ENCODE measurements at regions not wholly inside any gene's neighbourhood (a gene's known extent, or its start where the extent isn't known, plus 50 kb on each side); places are given as distances from the start of the nearest gene placed in this dataset.

- DNase-seq = no peak
Observed at GRCh38 chr14:29042551-29042950, 276.0 kb downstream of the FOXG1 start.

GRCh38 chr14:29043737-29044136 is 277.1 kb downstream of the FOXG1 start:
- no peak for DNase-seq

- no peak for DNase-seq
Observed at GRCh38 chr14:29045237-29045636, 278.6 kb downstream of the FOXG1 start.

GRCh38 chr14:29054119-29054518 is 287.5 kb downstream of the FOXG1 start:
- DNase-seq = no peak

DNA sequence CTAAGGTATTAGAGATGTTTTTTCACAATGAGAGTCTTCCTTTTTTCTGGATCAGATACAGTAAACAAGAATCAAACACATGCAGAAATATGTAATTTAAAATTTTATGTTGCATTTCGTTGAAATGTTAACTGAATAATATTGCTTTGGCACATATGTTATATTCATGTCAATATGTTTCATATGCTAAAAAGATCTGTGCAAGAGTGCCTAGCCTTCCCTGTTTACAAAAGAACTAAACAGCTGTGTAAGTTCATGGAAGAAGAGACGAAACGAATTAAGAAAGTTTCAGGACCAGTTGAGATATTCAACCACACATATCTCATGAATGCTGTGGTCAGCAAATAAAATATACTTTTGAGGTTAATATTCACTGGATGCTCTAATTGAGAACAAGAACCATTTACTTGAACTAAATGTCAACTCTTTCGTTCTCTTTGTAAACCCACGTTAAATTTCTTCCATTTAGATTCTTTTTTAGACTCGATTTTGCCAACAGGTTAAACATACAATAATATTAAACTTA is 289.5 kb downstream of the FOXG1 start:
- no peak for DNase-seq

- no peak for DNase-seq
Observed at GRCh38 chr14:29061702-29062101, 295.1 kb downstream of the FOXG1 start.

DNA sequence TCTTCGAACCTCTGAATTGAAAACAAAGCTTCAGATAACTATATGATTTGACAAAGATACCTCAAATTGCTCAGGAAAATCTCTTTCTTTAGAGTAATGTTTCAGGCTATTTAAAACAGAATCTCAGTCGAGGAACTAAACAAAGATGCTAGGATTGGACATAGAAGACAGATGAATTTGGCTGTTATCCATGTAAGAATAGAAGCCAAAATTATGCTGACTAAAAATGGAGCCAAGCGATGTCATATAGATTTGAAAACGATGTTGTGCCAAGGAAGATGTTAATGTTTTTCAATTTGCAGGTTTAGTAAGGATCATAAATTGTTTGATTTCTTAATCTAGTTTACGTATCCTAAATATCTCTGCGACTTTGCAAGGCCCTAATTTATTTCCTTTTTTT is 295.9 kb downstream of the FOXG1 start:
- no peak for DNase-seq

- no peak for DNase-seq
Observed at GRCh38 chr14:29062976-29063375, 296.4 kb downstream of the FOXG1 start.

DNA sequence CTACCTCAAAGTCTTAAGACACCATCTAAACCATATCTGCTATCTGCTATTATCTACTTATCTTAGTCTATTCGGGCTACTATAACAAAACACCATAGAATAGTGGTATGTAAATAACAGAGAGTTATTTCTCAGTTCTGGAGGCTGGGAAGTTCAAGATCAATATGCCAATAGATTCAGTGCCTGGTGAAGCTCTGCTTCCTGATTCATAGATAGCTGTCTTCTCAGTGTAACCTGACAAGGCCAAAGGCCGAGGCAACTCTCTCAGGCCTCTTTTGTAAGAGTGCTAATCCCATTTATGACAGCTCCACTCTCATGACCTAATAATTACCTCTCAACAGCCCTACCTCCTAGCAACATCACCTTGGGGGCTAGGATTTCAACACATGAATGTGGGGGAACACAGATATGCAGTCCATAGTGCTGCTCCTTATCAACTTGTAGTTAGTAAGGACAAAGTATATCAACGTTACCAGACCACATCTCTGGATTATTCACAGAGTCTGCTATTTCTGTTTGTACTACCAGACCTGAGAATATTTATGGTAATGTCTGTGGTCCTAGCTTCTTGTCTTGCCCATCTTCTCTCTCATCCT is 297.8 kb downstream of the FOXG1 start:
- DNase-seq = no peak

DNA sequence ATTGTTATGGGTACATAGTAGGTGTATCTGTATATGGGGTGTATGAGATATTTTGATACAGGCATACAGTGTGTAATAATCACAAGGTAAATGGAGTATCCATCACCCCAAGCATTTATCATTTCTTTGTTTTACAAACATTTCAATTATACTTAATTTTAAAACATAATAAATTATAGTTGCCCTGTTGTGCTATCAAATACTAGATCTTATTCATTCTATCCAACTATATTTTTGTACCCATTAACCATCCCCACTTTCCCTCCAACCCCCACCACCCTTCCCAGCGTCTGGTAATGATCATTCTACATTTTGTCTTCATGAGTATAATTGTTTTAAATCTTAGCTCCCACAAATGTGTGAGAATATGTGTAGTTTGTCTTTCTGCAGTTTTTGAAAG is 302.6 kb downstream of the FOXG1 start:
- DNase-seq = no peak

DNA sequence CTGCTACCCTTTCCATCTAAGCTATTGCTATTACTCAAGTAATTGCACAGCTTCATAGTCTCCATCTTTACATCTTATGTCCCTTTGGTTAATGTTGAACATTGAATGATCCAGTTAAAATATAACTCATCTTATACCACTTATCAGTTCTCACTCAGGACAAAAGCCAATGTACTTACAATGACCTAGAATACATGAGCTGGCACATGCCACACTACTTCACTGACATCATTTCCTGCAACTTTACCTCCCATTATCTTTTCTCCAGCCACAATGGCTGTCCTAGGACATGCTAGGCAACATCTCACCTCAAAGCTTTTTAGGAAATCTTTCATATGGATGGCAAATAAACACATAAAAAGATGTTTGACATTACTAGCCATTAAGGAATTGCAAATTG is 309.2 kb downstream of the FOXG1 start:
- DNase-seq = no peak

DNA sequence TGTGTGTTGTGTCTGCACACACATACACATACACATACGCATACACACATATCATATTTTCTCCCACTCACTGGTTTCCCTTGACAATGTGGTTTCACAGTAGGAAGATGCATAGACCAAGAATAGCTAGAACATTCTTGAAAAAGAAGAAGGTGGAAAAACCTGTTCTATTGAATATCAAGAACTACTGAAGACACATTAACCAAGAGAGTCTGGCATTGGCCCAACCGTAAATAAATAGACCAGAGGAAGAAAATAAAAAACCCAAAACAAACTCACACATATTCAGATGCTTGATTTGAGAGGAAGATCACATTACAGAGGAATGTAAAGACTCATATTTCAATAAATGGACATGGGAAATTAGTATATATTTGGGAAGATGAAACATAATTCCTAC is 311.3 kb downstream of the FOXG1 start:
- DNase-seq = no peak

DNA sequence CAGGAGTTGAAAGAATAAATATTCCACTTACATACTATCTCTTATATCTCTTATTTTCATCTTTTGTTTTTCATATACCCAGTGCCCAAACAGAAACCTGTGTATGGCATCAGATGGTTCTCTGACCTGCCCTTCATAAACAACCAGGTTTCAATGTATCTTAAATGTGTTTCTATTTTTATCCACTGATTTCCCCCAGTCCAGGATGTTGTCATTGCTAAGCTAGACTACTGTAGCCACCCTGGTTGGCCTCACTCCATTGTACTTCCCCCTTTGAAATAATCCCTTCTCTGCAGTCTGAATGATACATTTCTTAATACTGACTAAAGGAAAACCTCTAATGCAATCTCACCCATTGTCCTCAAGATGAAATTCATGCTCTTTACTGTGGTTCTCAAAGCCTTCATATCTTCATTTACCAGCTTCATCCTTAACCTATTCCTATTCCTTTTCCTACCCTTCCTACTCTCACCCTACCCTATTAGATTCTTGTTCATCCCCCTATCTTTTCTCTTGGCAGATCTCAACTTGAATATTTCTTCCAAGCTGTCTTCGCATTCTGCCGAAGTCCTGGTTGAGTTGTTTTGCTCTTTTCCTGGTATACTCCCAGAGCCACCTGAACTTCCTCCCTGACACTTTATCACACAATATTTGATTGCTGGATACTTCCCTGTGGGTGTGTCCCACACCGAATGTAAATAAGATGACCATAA is 312.4 kb downstream of the FOXG1 start:
- no peak for DNase-seq

DNA sequence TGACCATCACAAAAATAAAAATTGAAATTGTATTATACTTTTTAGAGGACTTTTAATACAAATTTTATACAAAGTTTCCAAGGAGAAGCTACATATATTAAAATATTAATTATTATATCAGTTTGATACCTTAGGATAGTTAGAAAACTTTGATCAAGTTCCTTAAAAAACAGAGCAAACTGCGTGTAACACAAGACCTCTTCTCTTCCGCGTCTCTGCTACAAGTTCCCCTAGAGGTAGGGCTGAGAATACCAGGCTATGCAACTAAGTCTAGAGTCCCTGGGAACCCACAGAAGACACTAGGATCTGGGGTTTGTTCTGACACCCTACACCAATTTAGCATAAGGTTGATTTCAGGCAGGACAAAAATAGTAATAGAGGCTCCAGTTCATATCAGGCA is 319.0 kb downstream of the FOXG1 start:
- DNase-seq = no peak

DNA sequence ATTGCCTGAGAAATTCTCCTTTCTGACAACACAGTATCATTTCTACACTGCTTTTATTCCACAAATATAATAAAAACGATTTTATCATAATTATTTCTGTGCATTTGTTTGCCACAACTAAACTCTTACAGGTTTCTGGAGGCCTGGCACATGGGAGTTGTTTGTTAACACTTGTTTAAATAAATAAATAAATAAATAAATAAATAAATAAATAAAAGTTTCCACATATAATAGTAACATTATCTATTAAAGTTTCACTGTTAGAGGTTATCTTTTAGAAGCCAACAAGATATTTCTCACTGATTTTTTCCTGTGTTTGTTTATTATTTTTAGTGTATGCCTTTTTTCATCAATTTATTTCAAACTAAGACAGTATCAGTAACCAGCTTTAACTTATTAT is 323.3 kb downstream of the FOXG1 start:
- no peak for DNase-seq

DNA sequence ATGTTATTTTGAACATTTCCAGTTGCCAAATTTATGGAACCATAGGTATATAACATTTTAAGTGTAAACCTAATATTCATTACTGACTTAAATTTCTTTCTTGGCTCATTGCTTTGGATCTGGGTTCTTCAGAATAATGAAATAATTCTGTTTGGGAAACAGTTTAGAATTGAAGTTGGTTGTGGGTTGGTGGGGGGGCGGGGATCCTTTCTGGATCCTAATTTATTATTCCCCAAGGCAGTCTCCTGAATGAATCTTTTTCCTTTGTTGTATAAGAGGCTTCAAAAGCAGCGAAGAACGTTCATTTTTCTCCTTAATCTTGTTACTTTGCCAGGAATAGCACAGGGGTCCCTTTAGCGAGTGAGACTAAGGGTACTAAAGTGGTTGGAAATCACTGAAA is 325.5 kb downstream of the FOXG1 start:
- no peak for DNase-seq

GRCh38 chr14:29097476-29097875 is 330.9 kb downstream of the FOXG1 start:
- no peak for DNase-seq

DNA sequence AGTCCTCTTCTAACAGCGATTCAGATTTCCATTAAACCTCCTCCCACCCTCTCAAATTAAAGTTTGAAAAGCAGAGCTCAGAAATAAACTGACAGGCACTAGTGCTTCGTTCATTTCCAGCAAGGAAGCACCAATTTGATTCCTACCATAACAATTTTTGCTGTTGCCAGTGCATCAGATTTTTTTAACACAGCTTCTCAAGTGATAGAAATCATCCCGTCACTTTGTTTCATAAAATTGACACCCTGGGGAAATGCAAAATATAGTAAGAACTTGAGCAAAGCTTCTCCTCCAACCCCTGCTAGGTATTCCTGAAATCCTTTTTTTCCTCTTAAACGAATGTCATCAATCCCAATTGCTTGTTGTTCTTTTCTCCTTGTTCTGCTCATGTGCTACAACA is 332.1 kb downstream of the FOXG1 start:
- DNase-seq = no peak

DNA sequence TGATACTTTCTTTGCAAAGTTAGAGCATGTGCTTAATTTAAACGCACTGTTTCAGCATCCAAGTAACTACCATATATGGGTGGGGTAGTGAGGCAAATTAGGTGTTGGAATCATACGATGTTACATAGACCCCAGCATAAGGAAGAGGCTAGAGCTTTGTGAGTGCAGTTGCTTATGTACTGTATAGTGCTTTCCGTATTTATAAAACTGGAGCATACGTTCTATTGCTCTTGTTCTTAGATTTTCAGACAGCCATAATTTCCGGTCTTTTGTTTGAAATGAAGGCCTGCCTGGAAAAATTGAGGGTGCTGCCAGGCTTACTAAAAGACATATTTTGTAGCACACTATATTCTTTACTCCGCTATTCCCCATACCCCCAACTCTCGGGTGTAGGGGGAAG is 335.7 kb downstream of the FOXG1 start:
- DNase-seq = no peak

- no peak for DNase-seq
Observed at GRCh38 chr14:29102996-29103395, 336.4 kb downstream of the FOXG1 start.

DNA sequence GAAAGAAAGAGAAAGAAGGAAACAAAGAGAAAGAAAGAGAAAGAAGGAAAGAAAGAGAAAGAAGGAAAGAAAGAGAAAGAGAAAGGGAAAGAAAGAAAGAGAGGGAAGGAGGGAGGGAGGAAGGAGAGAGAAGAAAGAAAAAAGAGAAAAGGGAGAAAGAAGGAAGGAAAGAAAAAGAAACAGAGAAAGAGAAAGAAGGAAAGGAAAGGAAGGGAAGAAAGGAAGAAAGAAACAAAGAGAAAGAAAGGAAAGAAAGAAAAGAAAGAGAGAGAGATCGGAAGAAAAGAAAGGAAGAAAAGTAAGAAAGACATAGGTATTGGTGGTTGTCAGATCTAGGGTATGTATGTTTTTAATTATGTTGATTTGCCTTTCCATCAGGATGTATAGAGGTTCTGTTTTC is 342.3 kb downstream of the FOXG1 start:
- DNase-seq = no peak

DNA sequence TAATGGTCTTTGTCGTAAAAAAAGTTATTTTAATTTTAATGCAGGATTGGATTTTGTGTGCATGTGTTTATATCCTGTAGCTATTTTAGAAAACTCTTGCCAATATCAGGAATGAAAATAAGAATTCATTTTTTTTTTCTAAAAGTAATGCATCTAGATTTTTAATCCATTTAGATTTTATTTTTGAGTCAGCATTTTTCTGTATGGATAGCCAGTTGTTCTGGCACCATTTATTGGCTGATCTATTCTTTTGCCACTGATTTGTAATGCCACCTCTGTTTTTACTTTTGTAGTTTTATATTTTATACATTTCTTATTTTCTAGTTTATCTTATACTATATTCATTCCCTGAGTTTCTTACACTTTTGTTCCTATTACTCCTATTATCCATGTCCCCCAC is 343.0 kb downstream of the FOXG1 start:
- no peak for DNase-seq

DNA sequence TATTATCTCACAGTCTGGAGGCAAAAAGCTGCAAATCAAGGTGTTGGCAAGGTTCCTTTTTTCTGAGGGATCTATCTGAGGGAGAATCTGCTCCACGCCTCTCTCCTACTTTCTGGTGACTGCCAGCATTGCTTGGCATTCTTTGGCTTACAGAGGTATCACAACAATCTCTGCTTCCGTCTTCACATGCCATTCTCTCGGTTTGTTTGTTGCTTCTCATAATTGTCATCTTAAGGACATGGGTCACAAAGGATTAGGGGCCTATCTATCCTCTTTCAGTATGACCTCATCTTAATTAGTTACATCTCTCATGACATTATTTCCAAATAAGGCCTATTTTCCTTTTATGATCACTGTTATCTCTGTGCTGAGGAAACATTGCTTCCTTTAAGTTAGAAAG is 345.0 kb downstream of the FOXG1 start:
- no peak for DNase-seq

GRCh38 chr14:29123017-29123416 is 356.4 kb downstream of the FOXG1 start:
- no peak for DNase-seq

- DNase-seq = no peak
Observed at GRCh38 chr14:29126361-29126760, 359.8 kb downstream of the FOXG1 start.
